Skeletal muscle cell (primary cell): ENCODE measurements at regions not wholly inside any gene's neighbourhood (a gene's known extent, or its start where the extent isn't known, plus 50 kb on each side); places are given as distances from the start of the nearest gene placed in this dataset.
A peak's percentile ranks its signal among the peaks of the same experiment; 100 is the strongest.

Experiments used
- DNase-seq: peaks from one replicate; pipeline ENCODE4 v3.0.0-alpha.2; 2010; ENCODE audit warnings: low read depth
- H3K4me3 ChIP-seq: 2 replicates; pipeline ENCODE4 v1.5.1; 2011; ENCODE audit warnings: low read depth, mild to moderate bottlenecking, control low read depth, low read length, moderate library complexity

- no peak for DNase-seq
- no peak overlapping the region for H3K4me3 ChIP-seq
These were observed 386.3 kb downstream of the LRATD1 start for GRCh38 chr2:15018814-15019213.

GRCh38 chr2:15023221-15023620, 390.7 kb downstream of the LRATD1 start:
- no peak for DNase-seq
- H3K4me3 ChIP-seq = no peak overlapping the region

- H3K4me3 ChIP-seq = no peak overlapping the region
- DNase-seq = no peak
These were observed 395.9 kb downstream of the LRATD1 start for GRCh38 chr2:15028406-15028805.

- H3K4me3 ChIP-seq = no peak overlapping the region
- no peak for DNase-seq
These were observed 399.3 kb downstream of the LRATD1 start for GRCh38 chr2:15031745-15032240.

GRCh38 chr2:15034246-15034645, 401.7 kb downstream of the LRATD1 start:
- H3K4me3 ChIP-seq = no peak overlapping the region
- DNase-seq = no peak

GRCh38 chr2:15034860-15035259, 402.3 kb downstream of the LRATD1 start:
- no peak overlapping the region for H3K4me3 ChIP-seq
- no peak for DNase-seq

- DNase-seq = no peak
- H3K4me3 ChIP-seq = no peak overlapping the region
These were observed 406.1 kb downstream of the LRATD1 start for GRCh38 chr2:15038366-15039364.

GRCh38 chr2:15040429-15041084, 408.0 kb downstream of the LRATD1 start:
- no peak for DNase-seq
- no peak overlapping the region for H3K4me3 ChIP-seq

- peak; percentile 38 for DNase-seq
These were observed 408.9 kb downstream of the LRATD1 start for GRCh38 chr2:15041429-15041837.

GRCh38 chr2:15042801-15043217, 410.3 kb downstream of the LRATD1 start:
- peak; percentile 53 for DNase-seq
- no peak overlapping the region for H3K4me3 ChIP-seq

More at GRCh38 chr2:15041429-15041837, 408.9 kb downstream of the LRATD1 start:
- H3K4me3 ChIP-seq = no peak overlapping the region

- H3K4me3 ChIP-seq = no peak overlapping the region
- DNase-seq = no peak
These were observed 411.0 kb downstream of the LRATD1 start for GRCh38 chr2:15043336-15044058.

GRCh38 chr2:15045054-15045453, 412.5 kb downstream of the LRATD1 start:
- no peak overlapping the region for H3K4me3 ChIP-seq
- no peak for DNase-seq

GRCh38 chr2:15047184-15047583, 414.7 kb downstream of the LRATD1 start:
- H3K4me3 ChIP-seq = no peak overlapping the region
- DNase-seq = no peak

GRCh38 chr2:15048000-15048399, 415.5 kb downstream of the LRATD1 start:
- no peak overlapping the region for H3K4me3 ChIP-seq
- no peak for DNase-seq

- no peak overlapping the region for H3K4me3 ChIP-seq
- no peak for DNase-seq
These were observed 416.8 kb downstream of the LRATD1 start for GRCh38 chr2:15049096-15049993.

GRCh38 chr2:15050483-15050882, 418.0 kb downstream of the LRATD1 start:
- no peak for DNase-seq
- H3K4me3 ChIP-seq = no peak overlapping the region

GRCh38 chr2:15053542-15053941, 421.0 kb downstream of the LRATD1 start:
- DNase-seq = no peak
- no peak overlapping the region for H3K4me3 ChIP-seq

- no peak for DNase-seq
These were observed 425.7 kb downstream of the LRATD1 start for GRCh38 chr2:15058015-15058720.

More at GRCh38 chr2:15058015-15058720, 425.7 kb downstream of the LRATD1 start:
- H3K4me3 ChIP-seq = no peak overlapping the region
